ENCODE measurements at regions not wholly inside any gene's neighbourhood (a gene's known extent, or its start where the extent isn't known, plus 50 kb on each side); places are given as distances from the start of the nearest gene placed in this dataset.

DNA sequence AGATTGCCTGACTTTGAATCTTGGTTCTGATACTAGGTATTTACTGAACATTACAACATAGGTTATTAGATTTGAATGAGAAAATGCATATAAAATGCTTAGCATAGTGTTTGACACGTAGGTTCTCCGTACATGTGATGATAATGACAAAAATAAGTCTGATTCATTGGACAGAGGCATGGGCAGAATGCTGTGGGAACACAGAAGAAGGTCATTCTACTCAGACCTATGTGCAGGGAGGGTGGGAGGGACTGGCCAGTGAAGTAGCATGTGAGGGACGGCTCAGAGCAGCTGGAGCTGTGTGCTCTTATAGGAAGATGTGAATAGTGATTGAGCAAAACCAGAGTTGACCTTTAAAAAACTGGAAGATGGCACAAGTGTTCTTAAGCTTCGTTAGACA, 256.8 kb upstream of the RAG2 start:
- no peak for DNase-seq (ENCODE audit: low read depth, low spot score)
- no peak overlapping the region for H3K4me3 ChIP-seq (ENCODE audit: low read depth, low read length)
- in situ Hi-C loops (cut with HindIII; ENCODE audit: low sequenced_read_pairs), result no loop called here
- TF ChIP-seq, protein P1, sequence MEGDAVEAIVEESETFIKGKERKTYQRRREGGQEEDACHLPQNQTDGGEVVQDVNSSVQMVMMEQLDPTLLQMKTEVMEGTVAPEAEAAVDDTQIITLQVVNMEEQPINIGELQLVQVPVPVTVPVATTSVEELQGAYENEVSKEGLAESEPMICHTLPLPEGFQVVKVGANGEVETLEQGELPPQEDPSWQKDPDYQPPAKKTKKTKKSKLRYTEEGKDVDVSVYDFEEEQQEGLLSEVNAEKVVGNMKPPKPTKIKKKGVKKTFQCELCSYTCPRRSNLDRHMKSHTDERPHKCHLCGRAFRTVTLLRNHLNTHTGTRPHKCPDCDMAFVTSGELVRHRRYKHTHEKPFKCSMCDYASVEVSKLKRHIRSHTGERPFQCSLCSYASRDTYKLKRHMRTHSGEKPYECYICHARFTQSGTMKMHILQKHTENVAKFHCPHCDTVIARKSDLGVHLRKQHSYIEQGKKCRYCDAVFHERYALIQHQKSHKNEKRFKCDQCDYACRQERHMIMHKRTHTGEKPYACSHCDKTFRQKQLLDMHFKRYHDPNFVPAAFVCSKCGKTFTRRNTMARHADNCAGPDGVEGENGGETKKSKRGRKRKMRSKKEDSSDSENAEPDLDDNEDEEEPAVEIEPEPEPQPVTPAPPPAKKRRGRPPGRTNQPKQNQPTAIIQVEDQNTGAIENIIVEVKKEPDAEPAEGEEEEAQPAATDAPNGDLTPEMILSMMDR (IDR thresholded peaks at IDR 0.05; ENCODE audit: low read depth, low read length), result no peak

DNA sequence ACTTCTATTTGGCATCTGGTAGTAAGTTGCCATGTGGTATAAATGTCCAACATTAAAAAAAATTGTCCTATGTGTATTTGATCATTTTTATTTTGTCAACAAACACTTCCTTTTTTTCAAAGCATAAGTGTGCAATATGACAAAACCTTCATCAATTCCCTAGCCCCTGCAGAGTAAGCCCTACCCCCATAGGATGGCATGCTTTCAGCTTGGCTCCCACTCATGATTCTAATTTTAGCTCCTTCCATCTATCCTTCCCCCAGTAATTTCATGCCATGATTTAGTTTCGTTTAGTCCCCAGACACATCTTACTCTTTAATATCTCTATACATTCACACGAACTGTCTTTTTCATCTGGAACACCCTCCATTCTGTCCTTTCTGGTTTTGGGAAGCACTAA, 250.6 kb upstream of the RAG2 start:
- TF ChIP-seq, protein P1 (IDR thresholded peaks at IDR 0.05; ENCODE audit: low read depth, low read length), result no peak
- no peak for DNase-seq (ENCODE audit: low read depth, low spot score)
- in situ Hi-C loops (cut with HindIII; ENCODE audit: low sequenced_read_pairs), result no loop called here
- H3K4me3 ChIP-seq (ENCODE audit: low read depth, low read length), result no peak overlapping the region

DNA sequence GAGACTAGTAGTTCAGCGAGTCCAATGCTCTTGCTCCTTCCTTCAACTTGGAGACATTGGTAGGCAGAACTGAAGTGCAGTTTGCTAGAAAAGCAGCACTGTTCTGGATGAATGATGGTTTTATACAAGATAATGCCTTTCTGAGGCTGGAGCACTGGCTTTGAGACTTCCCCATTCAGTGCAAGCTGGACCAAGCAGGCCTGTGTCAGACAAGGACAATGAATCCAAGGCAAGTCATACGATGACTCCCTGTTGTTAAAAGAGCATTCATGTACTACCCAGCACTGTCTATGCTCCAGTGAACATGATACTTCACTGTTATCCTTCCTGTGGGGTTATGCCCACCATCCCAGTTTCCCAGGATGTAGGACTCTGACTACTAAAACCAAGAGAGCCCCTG, 242.3 kb upstream of the RAG2 start:
- in situ Hi-C loops (cut with HindIII; ENCODE audit: low sequenced_read_pairs), result no loop called here
- TF ChIP-seq, protein P1 (IDR thresholded peaks at IDR 0.05; ENCODE audit: low read depth, low read length), result no peak
- DNase-seq (ENCODE audit: low read depth, low spot score), result no peak
- H3K4me3 ChIP-seq (ENCODE audit: low read depth, low read length), result no peak overlapping the region

DNA sequence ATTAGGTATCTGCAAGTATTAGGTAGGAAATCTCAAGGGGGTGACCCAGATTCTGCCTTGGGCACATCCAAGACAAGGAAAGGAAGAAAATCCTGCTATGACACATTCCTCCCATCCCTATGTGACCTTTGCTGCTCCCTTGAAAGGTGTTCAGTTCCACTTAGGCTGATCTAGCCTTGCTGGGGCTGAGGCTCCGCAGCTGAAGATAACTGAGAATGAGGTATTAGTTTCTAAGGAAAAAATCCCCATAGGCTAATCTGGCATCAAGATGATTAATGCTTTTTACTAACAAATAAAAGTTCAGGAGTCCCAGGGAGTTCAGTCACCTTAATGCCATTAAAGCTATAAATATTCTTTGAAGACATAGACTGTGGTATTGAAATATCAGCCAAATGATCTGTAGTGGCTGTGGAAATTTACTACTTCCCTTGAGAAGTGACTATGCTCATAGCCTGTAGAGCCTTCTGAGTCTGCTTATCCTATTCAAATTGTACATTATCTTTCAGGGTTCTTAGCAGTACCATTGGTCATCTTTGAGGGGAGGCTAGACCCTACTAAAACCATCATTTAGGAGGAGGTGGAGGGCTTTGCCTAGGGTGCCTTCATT, 239.9 kb upstream of the RAG2 start:
- in situ Hi-C loops (cut with HindIII; ENCODE audit: low sequenced_read_pairs), result no loop called here
- no peak overlapping the region for H3K4me3 ChIP-seq (ENCODE audit: low read depth, low read length)
- TF ChIP-seq, protein P1 (IDR thresholded peaks at IDR 0.05; ENCODE audit: low read depth, low read length), result no peak
- no peak for DNase-seq (ENCODE audit: low read depth, low spot score)

DNA sequence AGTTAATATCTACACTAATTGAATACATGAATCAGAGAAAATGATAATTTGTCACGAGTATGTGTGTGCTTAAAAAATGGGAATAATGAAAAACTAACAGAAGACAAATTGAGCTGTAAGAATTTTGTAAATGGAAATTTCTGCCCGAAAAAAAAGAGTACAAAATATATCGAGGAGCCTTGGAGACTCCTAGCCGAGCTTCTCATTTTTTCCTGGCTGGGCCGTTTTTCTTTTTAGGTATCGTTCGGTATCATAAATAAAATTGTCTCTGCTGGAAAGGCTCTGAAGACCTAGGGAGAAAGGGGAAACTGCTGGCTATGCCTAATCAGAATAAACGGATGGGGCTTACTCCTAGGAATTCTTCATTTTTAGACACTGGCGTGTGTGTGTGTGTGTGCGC, 227.2 kb upstream of the RAG2 start:
- in situ Hi-C loops (cut with HindIII; ENCODE audit: low sequenced_read_pairs), result no loop called here

DNA sequence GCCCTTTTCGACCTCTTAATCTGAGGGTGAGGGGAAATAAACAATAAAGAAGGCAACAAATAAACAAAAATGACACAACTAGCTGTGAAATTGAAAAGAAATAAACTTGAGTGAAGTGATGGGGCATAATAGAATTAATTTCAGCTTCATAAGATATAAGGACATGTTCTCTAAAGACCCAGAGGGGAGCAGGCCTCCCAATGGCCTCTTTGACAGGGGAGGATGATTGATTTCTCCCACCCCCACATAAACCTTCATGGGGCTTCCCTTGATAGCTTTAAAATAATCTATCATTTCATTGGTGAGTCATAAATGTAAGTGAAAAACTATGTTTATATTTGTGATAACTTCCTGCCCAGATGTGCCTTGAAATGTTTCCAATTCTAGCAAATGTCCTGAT, 226.3 kb upstream of the RAG2 start:
- no peak overlapping the region for H3K4me3 ChIP-seq (ENCODE audit: low read depth, low read length)
- TF ChIP-seq, protein P1 (IDR thresholded peaks at IDR 0.05; ENCODE audit: low read depth, low read length), result no peak
- in situ Hi-C loops (cut with HindIII; ENCODE audit: low sequenced_read_pairs), result no loop called here
- no peak for DNase-seq (ENCODE audit: low read depth, low spot score)

More for the DNA sequence above, 227.2 kb upstream of the RAG2 start:
- H3K4me3 ChIP-seq (ENCODE audit: low read depth, low read length), result no peak overlapping the region
- TF ChIP-seq, protein P1 (IDR thresholded peaks at IDR 0.05; ENCODE audit: low read depth, low read length), result no peak
- no peak for DNase-seq (ENCODE audit: low read depth, low spot score)

DNA sequence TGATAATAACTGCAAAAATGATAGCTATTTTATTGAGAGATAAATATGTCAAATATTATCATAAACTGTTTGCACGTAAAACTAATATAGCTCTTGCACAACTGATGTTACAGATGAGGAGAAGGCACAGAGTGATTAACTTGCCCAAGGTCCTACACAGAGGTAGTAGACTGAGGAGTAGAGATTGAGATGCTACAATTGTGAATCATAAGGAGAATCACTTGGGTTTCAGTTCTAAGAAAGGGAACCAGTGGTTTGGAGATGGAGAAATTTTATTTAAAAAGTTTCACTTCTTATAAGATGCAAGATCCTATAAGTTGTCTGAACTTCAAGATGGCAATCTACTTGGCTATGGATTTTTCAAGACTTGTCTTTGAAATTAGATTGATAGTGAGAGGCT, 224.8 kb upstream of the RAG2 start:
- TF ChIP-seq, protein P1 (IDR thresholded peaks at IDR 0.05; ENCODE audit: low read depth, low read length), result no peak
- H3K4me3 ChIP-seq (ENCODE audit: low read depth, low read length), result no peak overlapping the region
- DNase-seq (ENCODE audit: low read depth, low spot score), result no peak
- in situ Hi-C loops (cut with HindIII; ENCODE audit: low sequenced_read_pairs), result no loop called here
